Activated CD4-positive, alpha-beta T cell treated with anti-CD3 and anti-CD28 coated beads, Interleukin-2, Interleukin-6, amounts not matched to agents 100 ng/mL and 50 ng/mL, durations not matched to agents 16 hours and 8 hours (primary cell): ENCODE measurements at regions not wholly inside any gene's neighbourhood (a gene's known extent, or its start where the extent isn't known, plus 50 kb on each side); places are given as distances from the start of the nearest gene placed in this dataset.

ENCODE experiments used
- DNase-seq: peaks from one replicate; pipeline ENCODE4 v3.0.0-alpha.2; 2020

DNA sequence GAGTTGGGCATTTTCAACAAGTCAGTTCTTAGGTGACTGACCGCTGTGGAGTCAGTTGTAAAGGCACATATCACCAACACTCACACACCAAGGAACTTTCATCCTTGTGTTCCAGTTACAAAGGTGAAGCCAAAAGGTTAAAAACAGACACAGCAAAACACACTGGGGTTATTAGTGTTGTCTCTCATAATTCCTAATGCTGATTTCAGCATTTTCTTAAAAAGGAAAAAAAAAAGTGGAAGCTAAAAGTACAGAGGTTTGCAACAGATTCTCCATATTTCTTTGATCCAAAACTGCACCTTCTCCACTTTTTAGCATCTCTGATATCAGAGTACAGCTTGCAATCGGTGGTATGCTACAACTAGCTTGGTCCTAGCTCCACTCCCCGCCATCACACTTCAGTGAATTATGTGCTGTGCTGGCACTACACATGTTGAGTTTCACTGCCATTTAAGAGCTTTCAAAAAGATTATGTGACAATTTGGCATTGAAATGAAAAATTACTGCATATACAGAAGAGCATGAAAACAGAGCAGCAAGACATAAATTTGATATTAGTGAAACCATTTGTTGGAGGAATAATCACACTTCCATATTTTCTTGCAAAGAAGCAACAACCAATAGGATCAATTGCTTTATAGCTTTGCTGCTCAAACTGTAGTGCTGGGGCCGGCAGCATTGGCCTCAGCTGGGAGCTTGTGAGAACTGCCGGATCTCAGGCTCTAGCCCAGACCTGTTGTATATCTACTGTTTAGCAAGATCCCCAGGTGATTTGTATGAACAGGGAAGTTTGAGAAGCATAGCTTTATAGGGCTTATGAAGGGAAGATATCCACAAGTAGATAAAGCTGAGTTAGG lies 62.3 kb upstream of the DAPL1 start:
- DNase-seq, result no peak

DNA sequence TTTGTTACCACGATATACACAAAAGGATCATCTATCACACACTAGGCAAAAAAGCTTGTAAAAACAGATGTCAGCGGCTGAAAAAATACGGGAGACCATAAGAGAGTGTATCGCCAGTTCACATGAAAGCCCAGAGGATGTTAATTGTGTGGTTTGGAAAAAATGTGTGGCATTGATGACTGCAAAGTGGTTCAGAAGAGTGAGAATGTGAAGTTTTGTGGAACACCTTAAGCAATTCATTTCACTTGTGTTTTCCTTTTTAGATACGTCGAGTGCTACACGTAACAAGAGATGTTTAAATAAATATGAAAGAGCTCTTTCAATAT lies 61.7 kb upstream of the DAPL1 start:
- no peak for DNase-seq

- no peak for DNase-seq
Measured at GRCh38 chr2:158734442-158734841, 60.7 kb upstream of the DAPL1 start.

DNA sequence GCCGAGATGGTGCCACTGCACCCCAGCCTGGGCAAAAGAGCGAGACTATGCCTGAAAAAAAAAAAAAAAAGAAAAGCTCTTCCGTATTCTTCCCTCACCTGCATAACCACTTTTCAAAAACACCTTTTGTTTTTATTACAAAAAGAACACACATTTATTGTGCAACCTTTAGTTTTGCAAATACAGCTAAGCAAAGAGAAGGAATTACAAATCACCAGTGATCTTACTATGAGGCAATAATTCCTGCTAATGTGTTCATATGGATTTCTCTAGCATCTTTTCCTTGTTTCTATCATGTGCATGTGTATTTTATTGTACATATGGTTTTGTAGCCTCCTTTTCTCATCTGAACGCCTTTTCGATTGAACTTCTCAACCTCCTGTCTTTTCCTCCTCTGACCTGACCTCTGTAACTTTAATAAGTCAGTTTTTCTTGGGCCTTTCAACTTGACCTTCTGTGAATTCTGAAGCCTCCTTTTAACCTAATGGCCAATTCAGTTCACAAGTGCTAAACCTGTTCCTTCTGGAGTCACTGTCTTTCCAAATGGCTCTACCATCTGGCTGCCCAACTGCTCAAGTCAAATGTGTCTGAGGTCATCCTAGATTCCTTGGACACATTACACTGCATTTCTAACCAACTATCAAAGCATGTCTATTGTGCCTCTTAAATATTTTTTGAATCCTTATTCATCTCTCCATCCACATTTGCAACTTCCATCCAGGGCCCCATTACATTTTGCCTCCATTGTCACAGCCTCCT lies 59.1 kb upstream of the DAPL1 start:
- DNase-seq, result no peak

GRCh38 chr2:158738363-158738762 lies 56.8 kb upstream of the DAPL1 start:
- DNase-seq, result no peak

DNA sequence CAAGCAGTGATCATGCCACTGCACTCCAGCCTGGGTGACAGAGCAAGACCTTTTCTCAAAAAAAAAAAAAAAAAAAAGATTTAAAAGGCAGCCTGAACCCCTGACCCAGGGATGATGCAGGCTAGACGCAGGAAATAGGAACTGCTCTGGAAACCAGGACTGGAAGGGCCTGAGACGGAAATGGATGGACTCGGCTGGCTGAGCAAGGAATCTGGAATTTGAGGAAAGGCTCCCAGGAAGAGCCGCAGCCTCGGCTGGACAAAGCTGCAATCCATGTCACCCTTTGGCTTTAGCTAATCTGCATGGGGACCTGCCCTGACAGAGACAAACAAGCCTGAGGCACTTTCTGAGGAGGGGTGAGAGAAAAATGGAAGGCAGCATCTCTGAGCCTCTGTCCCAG lies 55.0 kb upstream of the DAPL1 start:
- no peak for DNase-seq

GRCh38 chr2:158740621-158741020 lies 54.5 kb upstream of the DAPL1 start:
- no peak for DNase-seq

GRCh38 chr2:158741625-158742024 lies 53.5 kb upstream of the DAPL1 start:
- no peak for DNase-seq

GRCh38 chr2:158742536-158742935 lies 52.6 kb upstream of the DAPL1 start:
- no peak for DNase-seq

GRCh38 chr2:158743466-158743865 lies 51.7 kb upstream of the DAPL1 start:
- DNase-seq, result no peak

DNA sequence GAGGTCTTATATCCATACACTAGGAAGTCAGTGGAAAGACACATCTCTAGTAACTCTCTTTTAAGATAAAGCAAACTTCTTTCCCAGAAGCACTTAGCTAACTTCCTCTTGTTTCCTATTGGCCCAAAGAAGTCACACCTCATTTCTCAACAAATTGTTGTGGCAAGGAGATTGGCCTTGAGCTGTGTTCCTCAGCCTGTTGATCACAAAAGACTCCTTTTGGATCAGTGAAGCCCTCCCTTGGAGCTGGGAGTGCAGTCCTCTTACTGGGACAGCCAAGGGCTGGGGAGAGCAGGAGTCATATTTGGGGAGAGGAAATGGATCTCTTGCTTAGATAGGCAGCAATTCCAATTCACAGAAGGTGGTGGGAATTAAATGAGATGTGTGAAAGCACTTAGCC lies 51.2 kb upstream of the DAPL1 start:
- DNase-seq, result no peak

GRCh38 chr2:158745067-158745865 lies 49.9 kb upstream of the DAPL1 start:
- peak; percentile 28 for DNase-seq
